NCI-H128 (cell line): ENCODE measurements at regions not wholly inside any gene's neighbourhood (a gene's known extent, or its start where the extent isn't known, plus 50 kb on each side); places are given as distances from the start of the nearest gene placed in this dataset.
"Not testable (repeated sequence)": the region's sequence is repeated elsewhere in the genome, so short reads cannot be mapped to it uniquely, and the experiment has no call there.

Source experiments
- DNase-seq: peaks from one replicate; lab custom pipeline; 2025; ENCODE audit not compliant: unreplicated experiment; lab: John Stamatoyannopoulos, UW

- DNase-seq, result no peak
Measured at GRCh38 chr9:108803428-108804065, 52.2 kb downstream of the ACTL7B start.

GRCh38 chr9:108802967-108803366 lies 52.8 kb downstream of the ACTL7B start:
- no peak for DNase-seq

- no peak for DNase-seq
Measured at GRCh38 chr9:108801949-108802348, 53.8 kb downstream of the ACTL7B start.

GRCh38 chr9:108800632-108801099 lies 55.1 kb downstream of the ACTL7B start:
- DNase-seq, result no peak

DNA sequence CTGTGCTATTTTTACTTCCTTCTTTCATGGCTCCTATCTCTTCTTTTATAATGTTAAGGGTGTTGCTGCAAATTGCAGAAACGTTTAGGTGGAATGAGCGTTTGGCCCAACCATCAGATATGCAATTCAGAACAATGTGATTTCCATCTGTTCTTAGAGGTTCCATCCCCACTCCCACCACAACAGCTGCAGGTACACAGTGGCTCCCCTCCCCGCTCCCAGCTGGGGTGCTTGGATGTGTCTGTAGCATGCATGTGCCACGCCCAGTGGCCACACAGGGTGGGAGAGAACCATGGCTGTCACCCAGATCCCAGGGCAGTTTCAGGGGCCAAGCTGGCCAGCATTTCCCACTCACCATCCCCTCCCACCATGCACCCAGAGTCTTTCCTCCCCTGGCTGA lies 62.2 kb downstream of the ACTL7B start:
- no peak for DNase-seq

DNA sequence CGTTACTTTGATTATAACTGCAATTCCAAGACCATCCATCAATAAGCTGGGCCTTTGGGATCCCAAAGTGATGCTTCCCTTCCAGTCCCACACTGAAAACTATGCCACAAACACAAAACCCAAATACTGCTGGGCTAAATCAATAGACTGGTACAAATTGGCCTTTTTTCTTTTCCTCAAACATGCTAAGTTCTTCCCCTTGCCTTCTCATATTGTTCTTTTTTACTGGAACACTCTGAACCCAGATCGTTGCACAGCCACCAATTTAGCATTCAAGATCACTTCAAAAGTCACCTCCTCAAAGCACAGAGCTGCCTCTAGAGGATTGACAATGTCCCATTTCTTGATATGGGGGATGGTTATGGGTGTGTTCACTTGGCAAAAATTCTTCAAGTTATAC lies 66.0 kb downstream of the ACTL7B start:
- no peak for DNase-seq

GRCh38 chr9:108787690-108788048 lies 68.1 kb downstream of the ACTL7B start:
- DNase-seq, result no peak

DNA sequence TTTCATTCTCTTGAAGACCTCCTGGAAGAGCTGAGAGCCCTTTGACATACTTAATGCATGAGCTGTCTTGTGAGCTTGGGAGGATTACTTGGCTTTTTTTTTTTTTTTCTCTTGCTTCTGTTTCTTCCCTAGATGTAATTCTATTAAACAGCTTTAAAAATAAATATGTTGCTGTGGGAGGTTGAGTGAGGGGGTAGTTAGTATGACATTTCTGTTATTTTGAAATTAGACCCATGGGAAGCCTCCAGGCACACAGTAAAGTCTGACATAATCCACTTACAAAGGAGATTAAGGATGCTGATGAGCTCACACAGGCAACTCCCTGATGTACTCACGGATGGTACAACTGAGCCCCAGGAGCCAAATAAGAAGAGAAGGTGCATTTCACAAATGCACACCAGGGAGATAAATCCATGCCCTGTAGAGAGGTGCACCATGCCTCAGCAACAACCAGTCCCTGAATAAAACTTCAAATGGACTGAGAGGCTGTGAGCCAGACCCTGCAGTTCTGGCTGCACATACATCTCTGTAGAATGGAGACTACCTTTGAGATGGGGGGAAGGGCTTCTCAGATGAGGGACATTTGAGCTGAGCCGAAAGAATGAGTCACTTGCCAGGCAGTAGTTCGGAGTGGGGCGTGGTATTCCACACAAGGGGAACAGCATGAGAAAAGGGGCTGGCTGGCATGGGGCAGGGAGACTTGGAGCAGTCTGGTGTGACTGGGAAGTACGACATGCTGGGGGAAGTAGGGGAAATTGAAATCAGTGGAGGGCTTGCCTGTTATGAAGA lies 68.7 kb downstream of the ACTL7B start:
- no peak for DNase-seq

DNA sequence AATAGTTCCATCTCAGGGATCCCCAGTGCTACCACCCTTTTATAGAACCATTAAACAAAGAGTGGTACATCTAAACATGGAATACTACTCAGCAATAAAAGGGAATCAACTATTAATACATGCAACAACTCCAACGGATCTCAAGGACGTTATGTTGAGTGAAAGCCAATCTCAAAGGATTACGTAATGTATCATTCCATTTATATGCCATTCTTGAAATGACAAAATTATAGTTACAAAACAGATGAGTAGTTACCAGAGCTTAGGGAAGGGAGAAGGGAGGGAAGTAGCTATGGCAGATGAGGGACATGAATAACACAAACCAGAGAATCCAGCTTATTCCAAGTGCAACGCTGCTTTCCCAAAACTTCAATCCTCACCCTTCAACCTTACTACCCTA lies 69.5 kb downstream of the ACTL7B start:
- no peak for DNase-seq

DNA sequence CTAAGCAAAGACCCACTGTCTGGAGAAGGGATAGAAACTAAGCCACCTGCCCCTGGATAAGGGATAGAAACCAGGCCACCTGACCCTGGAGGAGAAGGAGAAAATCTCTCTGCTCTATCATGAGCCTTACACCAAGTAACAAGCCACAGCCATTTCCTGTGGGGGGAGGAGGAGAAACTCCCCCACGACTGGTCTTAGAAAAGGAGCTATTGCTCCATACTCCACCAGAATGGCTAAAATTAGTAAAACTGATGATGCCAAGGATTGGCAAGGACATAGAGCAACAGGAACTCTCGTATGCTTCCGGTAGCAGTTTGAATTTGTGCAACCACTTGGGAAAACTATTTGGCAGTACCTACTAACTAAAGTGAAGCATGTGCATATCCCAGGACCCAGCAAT lies 70.8 kb downstream of the ACTL7B start:
- DNase-seq, result no peak

DNA sequence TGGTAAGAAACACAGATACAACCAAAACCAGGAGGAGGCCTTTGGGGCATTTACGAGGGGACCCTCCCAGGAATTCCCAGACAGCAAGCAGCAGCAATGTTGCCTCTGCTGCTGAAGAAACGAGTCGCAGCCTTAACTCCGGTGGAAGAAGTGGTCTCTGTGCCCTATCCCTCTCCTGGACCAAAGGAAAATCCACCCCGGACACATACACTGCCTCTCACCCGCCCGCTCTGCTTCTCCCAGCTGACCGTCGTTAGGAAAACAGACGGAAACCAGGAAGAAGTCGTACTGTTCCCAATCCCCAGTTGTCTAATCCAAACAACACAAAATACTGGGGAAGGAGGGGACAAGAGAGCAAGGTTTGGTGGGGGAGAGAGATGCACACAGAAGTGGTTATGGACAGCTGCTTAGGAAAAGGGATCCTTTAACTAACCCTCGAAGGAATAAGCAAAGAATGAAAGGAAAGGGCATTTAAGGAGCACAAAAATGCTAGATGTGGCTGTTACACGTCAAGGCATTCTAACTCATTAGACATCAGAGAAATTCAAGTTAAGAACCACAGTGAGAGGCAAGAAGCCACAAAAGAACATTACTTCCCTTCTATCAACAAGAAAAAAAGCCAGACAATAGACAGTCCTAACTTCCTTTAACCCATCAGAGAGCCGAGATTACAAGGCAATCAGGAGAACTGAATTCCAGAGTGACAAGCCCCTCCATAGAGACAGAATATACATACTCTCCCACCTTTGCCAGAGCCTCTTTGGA lies 71.9 kb downstream of the ACTL7B start:
- DNase-seq, result no peak

- no peak for DNase-seq
Measured at GRCh38 chr9:108783326-108783725, 72.5 kb downstream of the ACTL7B start.

- DNase-seq, result no peak
Measured at GRCh38 chr9:108780942-108781734, 74.6 kb downstream of the ACTL7B start.

DNA sequence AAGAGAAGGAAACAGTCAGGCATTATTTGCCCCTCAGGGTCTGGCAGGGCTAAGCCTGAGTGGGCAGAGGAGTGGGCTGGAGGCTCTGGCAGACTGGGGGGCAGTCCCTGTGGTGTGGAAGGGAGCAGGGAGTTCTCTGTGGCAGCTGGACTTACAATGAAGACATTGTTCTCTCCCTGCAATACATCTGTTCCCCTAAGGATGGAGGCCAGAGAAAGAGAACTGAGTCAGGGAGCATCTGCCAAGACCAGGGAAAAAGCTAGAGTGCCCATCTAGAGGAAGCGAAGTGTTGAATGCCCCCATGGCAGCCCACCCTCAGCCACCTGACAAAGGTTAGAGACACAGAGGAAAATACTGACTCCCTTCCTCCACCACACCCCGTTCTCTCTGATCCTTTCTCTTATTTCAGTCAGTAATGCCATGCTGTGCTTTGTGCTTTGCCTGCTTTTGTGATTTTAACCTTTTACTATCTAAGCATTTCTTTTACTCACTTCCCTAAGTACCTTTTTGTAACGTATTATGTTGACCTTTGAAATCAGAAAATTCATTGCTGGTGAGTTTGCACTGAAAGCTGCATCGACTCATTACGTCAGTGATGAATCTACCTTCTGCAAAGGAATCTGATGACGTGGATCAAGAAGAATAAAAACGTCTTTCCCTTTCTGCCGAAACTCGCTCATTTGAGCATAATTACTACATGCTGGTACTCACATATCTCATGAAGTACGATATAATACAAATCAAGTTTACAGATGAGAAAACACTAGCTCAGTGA lies 76.0 kb downstream of the ACTL7B start:
- DNase-seq, result no peak

GRCh38 chr9:108776920-108777639 lies 78.7 kb downstream of the ACTL7B start:
- no peak for DNase-seq

DNA sequence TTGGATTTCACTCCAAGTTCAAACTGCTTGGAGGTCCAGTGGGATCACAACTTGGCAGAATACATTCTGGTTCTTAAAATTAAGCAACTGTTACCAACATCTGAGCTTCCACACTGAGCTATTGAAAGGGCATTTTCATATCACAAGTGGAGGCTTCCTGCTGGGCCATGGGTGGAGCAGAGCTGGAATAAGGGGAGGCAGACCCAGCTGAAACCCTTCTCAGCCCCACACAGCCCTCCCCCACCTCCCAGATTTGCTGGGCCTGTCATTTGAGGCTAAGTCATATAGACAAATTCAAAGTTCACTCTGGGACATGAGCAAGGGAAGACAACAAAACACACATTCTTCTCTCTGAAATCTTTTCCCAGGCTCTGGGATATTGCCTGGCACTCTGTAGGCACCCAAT lies 79.9 kb downstream of the ACTL7B start:
- DNase-seq, result no peak

- DNase-seq, result not testable (repeated sequence)
Measured at GRCh38 chr9:108774088-108774487, 81.7 kb downstream of the ACTL7B start.

GRCh38 chr9:108772301-108772894 lies 83.4 kb downstream of the ACTL7B start:
- no peak for DNase-seq

DNA sequence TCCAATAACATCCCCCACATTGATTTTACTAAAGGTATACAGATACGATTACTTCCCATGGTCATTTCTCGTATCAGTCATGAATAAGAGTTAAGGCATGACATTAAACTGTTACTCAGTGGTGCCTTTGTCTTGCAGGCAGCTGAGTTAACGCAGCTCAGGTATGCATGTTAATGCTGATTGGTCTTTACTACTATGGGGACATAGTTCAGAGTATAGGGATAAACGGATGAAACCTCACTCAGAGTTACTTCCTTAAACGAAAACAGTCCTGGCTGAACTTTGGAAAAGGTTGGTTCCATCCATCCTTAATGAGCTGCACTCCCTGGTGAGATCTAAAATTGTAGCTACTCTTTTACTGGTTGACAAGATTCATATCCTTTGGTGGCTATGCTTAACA lies 87.0 kb downstream of the ACTL7B start:
- no peak for DNase-seq
